IPS DF 4.7 (cell line): ENCODE measurements at regions not wholly inside any gene's neighbourhood (a gene's known extent, or its start where the extent isn't known, plus 50 kb on each side); places are given as distances from the start of the nearest gene placed in this dataset.
"Not testable (repeated sequence)": the region's sequence is repeated elsewhere in the genome, so short reads cannot be mapped to it uniquely, and the experiment has no call there.

Source experiments
- DNase-seq: peaks from one replicate; pipeline ENCODE4 v3.0.0-alpha.2; 2013; ENCODE audit warnings: low spot score; ENCODE audit errors: extremely low read depth

- no peak for DNase-seq
These were observed 124.6 kb downstream of the SHANK2 start for GRCh38 chr11:71127806-71128205.

GRCh38 chr11:71126401-71126800 lies 126.0 kb downstream of the SHANK2 start:
- DNase-seq = not testable (repeated sequence)

GRCh38 chr11:71125150-71125549 lies 127.2 kb downstream of the SHANK2 start:
- DNase-seq = no peak

- DNase-seq = no peak
These were observed 128.2 kb downstream of the SHANK2 start for GRCh38 chr11:71124127-71124526.

- DNase-seq = peak; percentile 69
These were observed 131.9 kb downstream of the SHANK2 start for GRCh38 chr11:71120471-71120896.

GRCh38 chr11:71119656-71120269 lies 132.6 kb downstream of the SHANK2 start:
- no peak for DNase-seq

GRCh38 chr11:71118671-71119250 lies 133.6 kb downstream of the SHANK2 start:
- no peak for DNase-seq

GRCh38 chr11:71117311-71117710 lies 135.1 kb downstream of the SHANK2 start:
- no peak for DNase-seq

GRCh38 chr11:71116693-71117040 lies 135.7 kb downstream of the SHANK2 start:
- DNase-seq = no peak

GRCh38 chr11:71115770-71116692 lies 136.3 kb downstream of the SHANK2 start:
- no peak for DNase-seq

- DNase-seq = no peak
These were observed 138.1 kb downstream of the SHANK2 start for GRCh38 chr11:71114124-71114851.

GRCh38 chr11:71112990-71113389 lies 139.4 kb downstream of the SHANK2 start:
- DNase-seq = no peak

GRCh38 chr11:71112454-71112853 lies 139.9 kb downstream of the SHANK2 start:
- no peak for DNase-seq

- no peak for DNase-seq
These were observed 142.8 kb downstream of the SHANK2 start for GRCh38 chr11:71109586-71109985.

- no peak for DNase-seq
These were observed 143.2 kb downstream of the SHANK2 start for GRCh38 chr11:71109186-71109585.

GRCh38 chr11:71108013-71108865 lies 144.1 kb downstream of the SHANK2 start:
- DNase-seq = no peak

- no peak for DNase-seq
These were observed 145.7 kb downstream of the SHANK2 start for GRCh38 chr11:71106671-71107070.

GRCh38 chr11:71103266-71103665 lies 149.1 kb downstream of the SHANK2 start:
- DNase-seq = no peak

- no peak for DNase-seq
These were observed 150.0 kb downstream of the SHANK2 start for GRCh38 chr11:71102251-71102995.

- DNase-seq = no peak
These were observed 150.8 kb downstream of the SHANK2 start for GRCh38 chr11:71101606-71102005.
